ENCODE measurements at regions not wholly inside any gene's neighbourhood (a gene's known extent, or its start where the extent isn't known, plus 50 kb on each side); places are given as distances from the start of the nearest gene placed in this dataset.
"Not testable (repeated sequence)": the region's sequence is repeated elsewhere in the genome, so short reads cannot be mapped to it uniquely, and the experiment has no call there.

- DNase-seq = no peak
These were observed 635.0 kb downstream of the QKI start for GRCh38 chr6:164049517-164049988.

GRCh38 chr6:164048840-164049516 lies 634.5 kb downstream of the QKI start:
- no peak for DNase-seq

GRCh38 chr6:164045082-164045481 lies 630.6 kb downstream of the QKI start:
- DNase-seq = no peak

- not testable (repeated sequence) for DNase-seq
These were observed 629.1 kb downstream of the QKI start for GRCh38 chr6:164043656-164044055.

GRCh38 chr6:164042212-164042611 lies 627.7 kb downstream of the QKI start:
- no peak for DNase-seq

- DNase-seq = no peak
These were observed 626.5 kb downstream of the QKI start for GRCh38 chr6:164040994-164041393.

- DNase-seq = peak; percentile 79
These were observed 625.4 kb downstream of the QKI start for GRCh38 chr6:164039954-164040375.

- DNase-seq = no peak
These were observed 622.8 kb downstream of the QKI start for GRCh38 chr6:164037171-164037870.

- DNase-seq = no peak
These were observed 621.5 kb downstream of the QKI start for GRCh38 chr6:164035900-164036485.

GRCh38 chr6:164034602-164035140 lies 620.2 kb downstream of the QKI start:
- no peak for DNase-seq

- DNase-seq = no peak
These were observed 610.7 kb downstream of the QKI start for GRCh38 chr6:164025180-164025579.

- no peak for DNase-seq
These were observed 609.0 kb downstream of the QKI start for GRCh38 chr6:164023535-164023934.

GRCh38 chr6:164022632-164023031 lies 608.1 kb downstream of the QKI start:
- no peak for DNase-seq

- no peak for DNase-seq
These were observed 607.2 kb downstream of the QKI start for GRCh38 chr6:164021589-164022250.

- DNase-seq = no peak
These were observed 605.6 kb downstream of the QKI start for GRCh38 chr6:164020142-164020541.

GRCh38 chr6:164018133-164018532 lies 603.6 kb downstream of the QKI start:
- no peak for DNase-seq

- DNase-seq = no peak
These were observed 601.5 kb downstream of the QKI start for GRCh38 chr6:164016056-164016455.

- DNase-seq = no peak
These were observed 600.6 kb downstream of the QKI start for GRCh38 chr6:164015088-164015484.

- DNase-seq = no peak
These were observed 600.0 kb downstream of the QKI start for GRCh38 chr6:164014346-164015087.

- DNase-seq = no peak
These were observed 599.1 kb downstream of the QKI start for GRCh38 chr6:164013480-164014208.

GRCh38 chr6:164011321-164011720 lies 596.8 kb downstream of the QKI start:
- DNase-seq = no peak
